ENCODE measurements at regions not wholly inside any gene's neighbourhood (a gene's known extent, or its start where the extent isn't known, plus 50 kb on each side); places are given as distances from the start of the nearest gene placed in this dataset.

DNA sequence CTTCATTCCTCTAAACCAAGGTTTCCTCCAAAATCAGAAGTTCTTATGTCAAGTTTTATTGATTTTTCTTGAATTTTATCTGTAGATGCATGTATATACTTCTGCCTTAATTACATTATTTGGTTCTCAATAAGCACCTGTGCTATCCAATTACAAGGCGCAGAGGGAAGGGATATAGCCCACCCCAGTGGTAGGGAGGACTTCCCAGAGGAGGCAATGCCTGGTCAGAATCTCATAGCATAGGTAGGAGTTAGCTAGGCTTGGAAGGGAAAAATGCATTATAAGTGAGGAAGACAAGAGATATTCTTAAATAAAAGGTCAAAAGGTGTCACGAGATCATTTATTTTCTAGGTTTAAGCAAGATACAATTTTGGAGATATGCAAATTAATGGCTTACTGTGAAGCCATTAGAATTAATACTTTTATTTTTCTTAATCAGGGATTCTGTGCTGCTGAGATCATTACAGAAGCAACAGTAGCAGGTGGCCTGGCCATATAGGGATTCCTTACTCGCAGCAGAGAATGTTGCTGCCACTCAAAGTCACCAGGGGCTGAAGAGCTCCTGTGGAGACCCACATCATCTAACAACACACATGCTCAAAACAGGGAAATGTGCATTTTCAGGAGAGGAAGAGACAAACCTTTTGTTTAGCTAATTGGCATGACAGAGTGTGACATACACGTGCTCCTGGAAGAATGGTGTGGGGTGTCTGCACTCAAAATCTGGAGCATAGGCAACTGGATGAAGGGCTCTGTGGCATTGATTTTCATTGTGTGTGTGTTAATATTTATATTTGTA lies 178.3 kb downstream of the ATG4C start:
- no peaks in the 10 kb centered on the region for H3K27me3 ChIP-seq (ENCODE audit: control insufficient read depth, insufficient read depth, low read length)
- H3K36me3 ChIP-seq (replicated peaks; ENCODE audit: control insufficient read depth, insufficient read depth, low read length), result no peaks in the 10 kb centered on the region
- no peak overlapping the region for H3K4me3 ChIP-seq (ENCODE audit: insufficient read depth, low read depth, low read length)
- no peak for DNase-seq

DNA sequence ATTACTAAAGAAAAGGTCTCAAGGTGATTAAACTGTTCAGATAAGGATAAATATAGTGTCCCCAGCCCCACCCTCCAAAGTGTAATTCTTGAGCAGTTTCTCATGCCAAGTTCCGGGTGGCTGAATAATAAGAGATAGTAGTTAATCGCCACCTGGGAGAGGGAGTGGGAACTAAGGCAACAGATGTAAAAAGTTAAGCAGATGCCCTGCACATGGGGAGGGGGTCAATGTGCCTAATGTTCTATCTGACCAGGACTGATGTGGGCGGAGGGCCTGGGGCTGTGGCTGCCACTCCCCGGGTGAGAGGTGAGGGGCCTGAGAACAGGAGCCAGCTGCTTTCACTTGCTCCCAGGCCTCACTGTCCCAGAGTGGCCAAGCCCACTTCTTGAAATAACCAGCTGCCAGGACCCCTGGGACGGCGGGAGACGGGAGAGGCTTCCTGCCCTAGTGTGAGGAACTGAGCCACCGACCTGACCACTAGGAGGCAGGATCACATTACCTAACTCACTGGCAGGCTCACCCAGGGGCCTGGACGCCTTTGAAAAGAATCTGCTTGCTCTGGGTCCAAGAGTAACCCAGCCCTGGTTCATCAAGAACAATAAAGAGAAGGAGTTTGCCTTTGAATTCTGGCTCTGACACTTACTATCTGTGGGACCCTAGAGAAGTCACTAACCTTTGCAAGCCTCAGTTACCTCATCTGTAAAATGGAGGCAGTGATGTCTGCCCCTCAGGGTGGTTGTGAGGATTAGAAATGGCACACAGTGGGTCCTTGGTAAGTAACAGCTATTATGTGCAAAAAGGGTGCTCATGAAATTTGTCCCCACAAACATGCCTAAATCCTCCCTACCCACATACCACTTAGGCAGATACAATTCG lies 179.2 kb downstream of the ATG4C start:
- Histone ChIP-seq H3K4me3 (ENCODE audit: insufficient read depth, low read depth, low read length) (no peak overlapping the region), H3K27me3 (ENCODE audit: control insufficient read depth, insufficient read depth, low read length) (no peaks in the 10 kb centered on the region), H3K36me3 (replicated peaks; ENCODE audit: control insufficient read depth, insufficient read depth, low read length) (no peaks in the 10 kb centered on the region)
- DNase-seq, result peak; percentile 90

DNA sequence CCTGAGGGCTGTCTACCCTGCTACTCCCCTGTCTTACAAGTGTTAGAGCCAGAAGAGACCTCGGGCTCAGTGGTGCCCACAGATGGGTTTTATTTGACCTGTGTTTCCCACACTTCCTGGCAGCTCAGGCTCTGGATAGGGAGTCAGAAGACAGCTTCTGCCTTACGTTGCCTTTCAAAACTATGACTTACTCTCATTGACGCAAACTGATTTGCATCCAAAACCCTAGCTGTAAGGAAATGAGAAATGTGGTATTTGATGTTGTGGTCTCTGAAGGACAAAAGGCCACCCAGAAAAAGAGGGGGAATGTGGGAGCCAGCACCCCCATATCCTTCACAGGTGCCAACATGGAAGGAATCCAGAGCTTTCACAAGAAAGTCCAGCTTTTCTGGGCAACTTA lies 180.2 kb downstream of the ATG4C start:
- Histone ChIP-seq H3K4me3 (ENCODE audit: insufficient read depth, low read depth, low read length) (no peak overlapping the region), H3K36me3 (replicated peaks; ENCODE audit: control insufficient read depth, insufficient read depth, low read length) (no peaks in the 10 kb centered on the region), H3K27me3 (ENCODE audit: control insufficient read depth, insufficient read depth, low read length) (no peaks in the 10 kb centered on the region)
- DNase-seq, result no peak

DNA sequence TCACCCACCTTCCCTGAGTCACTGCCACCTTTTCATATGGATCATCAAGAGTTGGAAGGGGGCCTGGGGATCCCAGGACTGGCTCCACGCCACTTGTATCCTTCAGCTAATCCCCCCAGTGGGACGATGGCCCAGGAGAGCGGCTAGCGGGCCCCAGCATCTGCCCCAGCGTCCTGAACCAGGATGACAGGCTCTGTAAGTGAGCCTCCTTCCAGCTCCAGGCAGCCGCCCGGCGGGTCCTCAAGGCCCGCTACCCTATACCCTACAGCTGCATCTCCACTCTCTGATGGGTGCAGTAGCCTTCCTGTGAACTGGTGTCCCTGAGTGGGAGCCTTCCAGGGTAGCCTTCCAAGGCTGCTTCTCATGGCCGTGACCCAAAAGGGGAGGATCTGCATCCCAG lies 183.1 kb downstream of the ATG4C start:
- DNase-seq, result no peak
- no peaks in the 10 kb centered on the region for H3K27me3 ChIP-seq (ENCODE audit: control insufficient read depth, insufficient read depth, low read length)
- no peaks in the 10 kb centered on the region for H3K36me3 ChIP-seq (replicated peaks; ENCODE audit: control insufficient read depth, insufficient read depth, low read length)
- no peak overlapping the region for H3K4me3 ChIP-seq (ENCODE audit: insufficient read depth, low read depth, low read length)

GRCh38 chr1:62977366-62977765 lies 193.4 kb downstream of the ATG4C start:
- Histone ChIP-seq H3K4me3 (ENCODE audit: insufficient read depth, low read depth, low read length) (no peak overlapping the region), H3K27me3 (ENCODE audit: control insufficient read depth, insufficient read depth, low read length) (no peaks in the 10 kb centered on the region; the same call in 1 of the 2 replicates), H3K36me3 (replicated peaks; ENCODE audit: control insufficient read depth, insufficient read depth, low read length) (no peaks in the 10 kb centered on the region)
- no peak for DNase-seq

DNA sequence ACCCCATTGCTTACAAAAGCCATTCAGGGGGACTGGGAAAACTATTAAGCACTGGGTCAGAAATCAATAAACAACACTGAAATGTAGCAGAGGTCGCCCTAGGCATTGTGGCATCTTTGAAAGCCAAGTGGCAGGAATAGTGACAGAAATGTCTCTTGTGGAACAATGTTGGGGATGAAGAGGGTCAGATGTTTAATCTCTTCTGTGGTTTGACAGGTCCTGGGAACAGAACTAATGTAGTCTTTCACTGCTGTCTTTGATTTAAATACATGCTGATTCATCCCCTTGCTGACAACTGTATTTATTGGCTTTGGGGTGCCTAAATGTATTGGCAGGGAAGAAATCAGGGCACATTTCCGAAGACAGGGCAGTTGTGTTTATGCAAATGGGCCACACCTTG lies 194.8 kb downstream of the ATG4C start:
- Histone ChIP-seq H3K36me3 (replicated peaks; ENCODE audit: control insufficient read depth, insufficient read depth, low read length) (no peaks in the 10 kb centered on the region), H3K27me3 (ENCODE audit: control insufficient read depth, insufficient read depth, low read length) (no peaks in the 10 kb centered on the region; the same call in 1 of the 2 replicates), H3K4me3 (ENCODE audit: insufficient read depth, low read depth, low read length) (no peak overlapping the region)
- DNase-seq, result no peak

DNA sequence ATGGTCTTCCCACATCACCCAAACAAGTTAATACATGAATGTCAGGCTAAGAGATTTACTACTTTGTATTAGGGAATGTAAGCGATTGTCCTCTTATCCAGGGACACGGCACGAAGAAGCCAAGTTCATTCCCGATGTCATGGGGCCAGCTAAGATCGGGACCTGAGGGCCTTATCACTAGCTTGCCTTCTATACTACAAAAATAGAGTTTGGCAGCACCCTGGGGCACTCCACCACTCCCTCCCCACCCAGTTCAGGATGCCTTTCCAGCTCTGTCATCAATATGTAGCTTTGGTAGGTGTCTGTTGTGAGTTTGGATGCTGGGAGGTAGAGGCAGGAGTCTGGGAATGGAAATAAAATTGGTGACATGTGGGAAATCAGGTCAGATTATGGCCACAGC lies 197.5 kb downstream of the ATG4C start:
- DNase-seq, result no peak

GRCh38 chr1:62988867-62989266 lies 204.9 kb downstream of the ATG4C start:
- Histone ChIP-seq H3K4me3 (ENCODE audit: insufficient read depth, low read depth, low read length) (no peak overlapping the region), H3K27me3 (ENCODE audit: control insufficient read depth, insufficient read depth, low read length) (no peaks in the 10 kb centered on the region; the same call in 1 of the 2 replicates), H3K36me3 (replicated peaks; ENCODE audit: control insufficient read depth, insufficient read depth, low read length) (no peaks in the 10 kb centered on the region)
- DNase-seq, result no peak

More for the DNA sequence above, 197.5 kb downstream of the ATG4C start:
- no peak overlapping the region for H3K4me3 ChIP-seq (ENCODE audit: insufficient read depth, low read depth, low read length)
- H3K27me3 ChIP-seq (ENCODE audit: control insufficient read depth, insufficient read depth, low read length), result no peaks in the 10 kb centered on the region
- no peaks in the 10 kb centered on the region for H3K36me3 ChIP-seq (replicated peaks; ENCODE audit: control insufficient read depth, insufficient read depth, low read length)

DNA sequence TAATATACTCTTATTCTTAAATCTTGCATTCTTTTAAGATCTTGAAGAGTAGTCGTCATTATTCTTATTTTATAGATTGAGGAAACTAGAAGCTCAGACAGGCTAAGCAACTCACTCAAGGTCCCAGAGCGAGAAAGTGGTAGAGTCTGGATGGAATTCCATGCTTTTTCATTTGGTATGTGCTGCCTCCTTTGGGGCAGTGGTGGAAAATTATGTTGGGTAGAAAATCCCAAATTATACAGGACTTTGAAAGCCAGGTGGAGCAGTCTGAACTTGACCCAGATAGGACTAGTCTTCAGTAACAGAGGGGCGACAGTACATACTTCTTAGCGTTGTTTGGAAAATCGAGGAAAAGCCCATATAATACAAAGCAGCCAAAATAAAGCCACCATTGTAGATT lies 205.6 kb downstream of the ATG4C start:
- H3K4me3 ChIP-seq (ENCODE audit: insufficient read depth, low read depth, low read length), result no peak overlapping the region
- no peaks in the 10 kb centered on the region for H3K36me3 ChIP-seq (replicated peaks; ENCODE audit: control insufficient read depth, insufficient read depth, low read length)
- no peak for DNase-seq
- H3K27me3 ChIP-seq (ENCODE audit: control insufficient read depth, insufficient read depth, low read length), result no peaks in the 10 kb centered on the region; the same call in 1 of the 2 replicates

DNA sequence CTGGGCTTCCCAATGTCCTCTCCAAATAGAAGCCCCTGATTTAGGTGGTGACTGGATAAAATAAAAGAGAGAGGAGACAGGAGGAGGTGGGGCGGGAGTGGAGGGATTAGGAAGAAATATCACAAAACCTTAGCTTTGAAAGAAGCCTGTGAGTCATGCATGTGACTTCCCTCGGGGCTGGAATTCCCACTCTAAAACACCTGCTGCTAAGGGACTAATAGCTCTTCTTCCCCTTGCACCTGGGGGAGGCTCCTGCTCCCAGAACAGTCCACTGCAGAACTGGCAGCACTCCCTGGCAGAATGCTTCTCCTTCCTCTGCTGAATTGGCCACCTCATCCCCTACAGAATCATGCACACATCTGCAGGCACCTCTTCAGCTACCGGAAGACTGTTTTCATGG lies 207.2 kb downstream of the ATG4C start:
- Histone ChIP-seq H3K27me3 (ENCODE audit: control insufficient read depth, insufficient read depth, low read length) (no peaks in the 10 kb centered on the region; the same call in 1 of the 2 replicates), H3K36me3 (replicated peaks; ENCODE audit: control insufficient read depth, insufficient read depth, low read length) (no peaks in the 10 kb centered on the region), H3K4me3 (ENCODE audit: insufficient read depth, low read depth, low read length) (no peak overlapping the region)
- DNase-seq, result peak; percentile 42

DNA sequence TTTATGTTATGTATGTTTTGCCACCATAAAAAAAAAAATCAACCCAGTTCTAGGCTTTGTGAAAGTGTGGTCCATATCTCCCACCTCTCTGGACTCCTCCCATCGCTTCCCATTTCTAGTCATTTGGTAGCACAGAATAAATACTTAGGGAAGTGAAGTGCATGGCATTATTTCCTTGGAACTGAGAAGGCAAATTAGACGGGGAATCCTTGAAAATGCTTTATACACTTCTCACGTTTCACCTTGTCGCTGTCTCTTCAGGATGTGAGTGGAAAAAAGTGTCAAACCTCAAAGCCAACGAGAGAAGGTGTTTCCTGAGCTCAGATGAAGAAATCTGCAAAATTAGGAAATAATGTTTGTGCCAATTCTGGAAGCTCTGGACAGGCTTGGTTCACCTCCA lies 209.9 kb downstream of the ATG4C start:
- no peak overlapping the region for H3K4me3 ChIP-seq (ENCODE audit: insufficient read depth, low read depth, low read length)
- H3K27me3 ChIP-seq (ENCODE audit: control insufficient read depth, insufficient read depth, low read length), result no peaks in the 10 kb centered on the region; the same call in 1 of the 2 replicates
- no peaks in the 10 kb centered on the region for H3K36me3 ChIP-seq (replicated peaks; ENCODE audit: control insufficient read depth, insufficient read depth, low read length)
- no peak for DNase-seq

- Histone ChIP-seq H3K27me3 (ENCODE audit: control insufficient read depth, insufficient read depth, low read length) (no peaks in the 10 kb centered on the region; the same call in 1 of the 2 replicates), H3K4me3 (ENCODE audit: insufficient read depth, low read depth, low read length) (no peak overlapping the region), H3K36me3 (replicated peaks; ENCODE audit: control insufficient read depth, insufficient read depth, low read length) (no peaks in the 10 kb centered on the region)
- no peak for DNase-seq
Observed at GRCh38 chr1:62995173-62995572, 211.2 kb downstream of the ATG4C start.

GRCh38 chr1:62997884-62998283 lies 214.0 kb downstream of the ATG4C start:
- DNase-seq, result no peak
- Histone ChIP-seq H3K36me3 (replicated peaks; ENCODE audit: control insufficient read depth, insufficient read depth, low read length) (no peaks in the 10 kb centered on the region), H3K4me3 (ENCODE audit: insufficient read depth, low read depth, low read length) (no peak overlapping the region), H3K27me3 (ENCODE audit: control insufficient read depth, insufficient read depth, low read length) (no peaks in the 10 kb centered on the region)

DNA sequence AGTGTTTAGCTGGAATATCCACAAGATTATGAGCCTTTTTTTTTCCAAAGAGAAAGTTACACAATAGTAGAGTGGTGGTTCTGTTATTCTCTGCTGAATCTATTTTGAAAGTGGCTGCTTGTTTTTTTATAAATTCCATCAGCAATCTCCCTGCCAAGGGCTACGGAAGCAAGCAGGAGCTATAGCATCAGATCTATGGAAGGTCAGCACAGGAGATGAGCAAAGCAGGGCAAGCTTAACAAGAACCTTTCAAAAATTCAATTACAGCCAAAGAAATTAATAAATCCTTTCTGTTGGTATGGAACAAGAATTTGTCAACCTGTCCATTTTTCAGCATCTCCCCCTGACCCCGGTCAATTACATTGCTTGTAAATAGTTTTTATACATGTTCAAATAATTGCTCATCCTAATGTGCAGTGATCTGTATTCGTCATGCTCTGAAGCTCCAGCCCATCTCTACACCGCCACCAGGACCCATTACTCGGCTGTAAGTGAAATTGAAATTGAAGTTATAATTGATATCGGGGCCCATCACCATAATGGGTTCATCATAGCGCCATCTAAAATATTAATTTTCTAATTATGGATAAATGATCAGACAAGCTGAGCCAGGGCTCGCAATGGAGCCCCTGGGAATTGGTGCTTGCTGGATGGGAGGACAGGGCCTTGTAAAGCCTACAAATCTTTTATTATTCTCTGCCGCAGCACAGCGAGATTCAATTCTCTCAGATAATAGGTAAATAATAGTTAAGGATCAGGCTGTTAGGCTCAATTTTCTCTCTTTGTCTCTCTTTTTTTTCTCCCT lies 215.1 kb downstream of the ATG4C start:
- no peaks in the 10 kb centered on the region for H3K36me3 ChIP-seq (replicated peaks; ENCODE audit: control insufficient read depth, insufficient read depth, low read length)
- H3K27me3 ChIP-seq (ENCODE audit: control insufficient read depth, insufficient read depth, low read length), result no peaks in the 10 kb centered on the region
- DNase-seq, result no peak
- no peak overlapping the region for H3K4me3 ChIP-seq (ENCODE audit: insufficient read depth, low read depth, low read length)

Measured in H7 (cell line).